HG03558 (cell line): ENCODE measurements at regions not wholly inside any gene's neighbourhood (a gene's known extent, or its start where the extent isn't known, plus 50 kb on each side); places are given as distances from the start of the nearest gene placed in this dataset.

Experiments
- ATAC-seq: cut with Tn5 transposase; IDR thresholded peaks from one replicate; pipeline ENCODE4 v1.9.1; 2021; ENCODE audit warnings: moderate number of reproducible peaks; ENCODE audit not compliant: unreplicated experiment; ENCODE audit errors: extremely low read depth

DNA sequence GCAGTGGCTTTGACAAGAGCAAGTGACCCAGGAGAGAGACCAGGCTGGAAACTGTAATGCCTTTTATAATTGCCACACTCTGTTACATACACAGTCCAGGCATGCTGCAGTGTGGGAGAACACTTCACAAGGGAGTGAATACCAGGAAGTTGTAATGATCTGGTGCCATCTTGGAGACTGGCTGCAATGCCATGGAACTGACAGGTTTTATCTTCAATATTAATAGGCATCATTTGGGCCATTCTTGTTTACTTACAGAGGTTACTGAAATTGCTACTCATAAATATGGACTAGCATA lies 274.3 kb downstream of the AUH start:
- ATAC-seq: no peak

DNA sequence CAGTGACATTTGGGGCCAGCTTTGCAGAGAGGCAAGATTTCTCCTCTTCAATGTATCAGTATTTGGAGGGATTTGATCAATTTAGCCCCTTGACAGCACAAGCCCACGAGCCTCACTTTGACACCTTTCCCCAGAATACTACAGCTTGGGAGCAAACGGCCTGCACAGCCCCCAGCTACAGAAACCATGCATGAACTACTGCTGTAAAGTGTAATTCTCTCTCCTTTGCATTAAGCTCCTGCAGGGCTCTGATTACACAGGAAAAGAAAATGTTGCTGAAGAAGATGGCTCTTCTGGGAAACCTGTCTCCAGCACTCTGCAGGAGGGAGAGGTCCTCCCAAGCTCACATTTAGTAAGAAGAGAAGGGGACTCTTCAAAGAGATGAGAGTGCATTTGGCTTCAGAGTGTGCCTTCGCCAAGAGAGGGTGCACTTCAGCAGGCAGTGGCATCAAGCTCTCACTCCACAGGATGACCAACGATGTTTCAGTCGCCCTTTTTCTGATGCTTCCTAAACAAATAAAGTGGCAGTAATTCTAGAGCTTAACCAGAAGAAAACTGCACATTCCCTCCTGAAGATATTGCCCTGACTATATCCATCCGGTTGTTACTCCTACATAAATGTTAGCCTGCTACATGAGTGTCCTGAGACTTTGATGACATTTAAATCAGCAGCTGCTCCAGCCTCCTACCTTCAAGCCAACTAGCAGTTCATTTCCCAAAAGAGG lies 272.2 kb downstream of the AUH start:
- no peak for ATAC-seq

DNA sequence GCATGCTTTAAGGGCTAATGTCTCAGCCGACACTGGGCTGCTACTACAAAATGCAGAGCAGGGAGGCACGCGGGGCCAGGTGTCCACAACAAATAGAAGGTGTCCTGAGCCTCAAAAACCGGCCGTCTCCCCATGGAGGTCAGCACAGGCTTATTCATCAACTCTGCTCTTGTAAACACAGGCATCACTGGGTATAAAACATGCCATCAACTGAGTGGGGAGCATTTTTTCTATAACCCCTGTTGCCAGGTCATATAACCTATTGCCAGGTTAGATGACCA lies 271.6 kb downstream of the AUH start:
- no peak for ATAC-seq

DNA sequence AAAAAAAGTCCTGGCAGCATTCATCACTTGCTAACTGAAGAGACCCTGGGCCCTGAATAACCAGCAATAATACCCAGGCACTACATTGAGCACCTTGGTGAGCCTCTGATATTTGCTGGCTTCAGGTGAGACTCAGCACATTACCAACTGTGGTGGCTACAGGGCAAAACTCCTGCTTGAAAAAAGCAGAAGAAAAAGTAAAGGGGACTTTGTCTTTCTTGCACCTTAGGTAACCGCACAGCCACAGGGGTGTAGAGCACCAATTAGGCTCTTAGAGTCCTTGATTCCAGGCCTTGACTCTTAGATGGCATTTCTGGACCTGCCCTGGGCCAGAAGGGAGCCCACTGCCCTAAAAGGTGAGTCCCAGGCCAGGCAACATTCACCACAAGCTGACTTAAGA lies 269.5 kb downstream of the AUH start:
- no peak for ATAC-seq

DNA sequence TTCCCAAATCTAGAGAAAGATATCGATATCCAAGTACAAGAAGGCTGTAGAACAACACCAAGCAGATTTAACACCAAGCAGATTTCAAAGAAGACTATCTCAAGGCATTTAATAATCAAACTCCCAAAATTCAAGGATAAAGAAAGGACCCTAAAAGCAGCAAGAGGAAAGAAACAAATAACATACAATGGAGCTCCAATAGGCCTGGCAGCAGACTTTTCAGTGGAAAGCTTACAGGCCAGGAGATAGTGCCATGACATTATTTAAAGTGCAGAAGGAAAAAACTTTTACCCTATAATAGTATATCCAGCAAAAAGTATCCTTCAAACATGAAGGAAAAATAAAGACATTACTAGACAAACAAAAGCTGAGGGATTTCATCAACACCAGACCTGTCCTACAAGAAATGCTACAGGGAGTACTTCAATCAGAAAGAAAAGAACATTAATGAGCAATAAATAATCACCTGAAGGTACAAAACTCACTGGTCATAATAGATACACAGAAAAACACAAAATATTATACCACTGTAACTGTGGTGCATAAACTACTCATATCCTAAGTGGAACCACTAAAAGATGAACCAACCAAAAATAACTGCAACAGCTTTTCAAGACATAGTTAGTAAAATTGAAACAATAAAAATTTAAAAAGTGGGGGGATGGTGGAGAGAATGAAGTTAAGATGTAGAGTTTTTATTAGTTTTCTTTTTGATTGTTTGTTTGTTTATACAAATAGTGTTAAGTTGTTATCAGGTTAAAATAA lies 267.2 kb downstream of the AUH start:
- ATAC-seq: no peak

DNA sequence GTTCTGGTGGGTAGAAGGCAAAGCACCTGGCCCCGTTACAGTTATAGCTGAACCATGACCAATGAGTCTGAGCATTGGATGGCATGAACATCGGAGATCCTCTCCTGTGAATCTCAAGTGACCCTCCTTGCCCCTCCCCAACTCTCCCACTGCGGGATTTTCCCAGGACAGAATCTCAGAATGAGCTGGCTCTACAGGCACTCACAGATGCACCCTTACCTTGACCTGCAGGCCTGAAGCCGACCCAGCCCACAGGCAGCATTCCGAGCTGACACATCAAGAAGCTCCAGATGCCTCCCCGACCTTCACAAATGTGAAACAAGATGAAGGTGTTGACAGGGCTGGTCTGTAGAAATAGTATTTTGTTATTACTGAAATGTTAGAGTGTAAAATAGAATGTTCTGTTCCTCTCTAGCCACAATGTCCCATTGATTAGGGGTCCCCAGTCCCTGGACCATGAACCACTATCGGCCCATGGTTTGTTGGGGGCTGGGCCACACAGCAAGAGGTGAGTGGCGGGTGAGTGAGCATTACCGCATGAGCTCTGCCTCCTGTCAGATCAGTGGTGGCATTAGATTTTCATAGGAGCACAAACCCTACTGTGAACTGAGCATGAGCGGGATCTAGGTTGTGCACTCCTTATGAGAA lies 263.4 kb downstream of the AUH start:
- ATAC-seq: no peak

DNA sequence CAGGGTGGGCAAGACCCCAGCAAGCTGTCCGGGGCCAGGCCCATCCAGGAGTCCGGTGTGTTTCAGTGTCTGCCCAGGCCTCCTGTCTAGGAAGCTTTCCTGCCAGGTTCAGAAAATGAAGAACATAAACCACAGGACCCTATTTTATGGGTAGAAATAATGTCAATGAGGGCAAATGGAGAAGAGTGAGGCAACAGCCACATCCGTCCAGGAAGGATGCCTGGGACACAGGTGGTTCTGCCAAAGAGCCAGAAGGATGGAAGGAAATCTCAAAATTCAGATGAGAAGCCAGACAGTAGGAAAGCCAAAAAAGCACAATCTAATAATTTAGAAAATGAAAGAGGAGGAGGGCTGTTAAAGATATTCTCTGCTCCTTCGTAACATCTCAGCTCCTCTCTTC lies 262.3 kb downstream of the AUH start:
- ATAC-seq: no peak

DNA sequence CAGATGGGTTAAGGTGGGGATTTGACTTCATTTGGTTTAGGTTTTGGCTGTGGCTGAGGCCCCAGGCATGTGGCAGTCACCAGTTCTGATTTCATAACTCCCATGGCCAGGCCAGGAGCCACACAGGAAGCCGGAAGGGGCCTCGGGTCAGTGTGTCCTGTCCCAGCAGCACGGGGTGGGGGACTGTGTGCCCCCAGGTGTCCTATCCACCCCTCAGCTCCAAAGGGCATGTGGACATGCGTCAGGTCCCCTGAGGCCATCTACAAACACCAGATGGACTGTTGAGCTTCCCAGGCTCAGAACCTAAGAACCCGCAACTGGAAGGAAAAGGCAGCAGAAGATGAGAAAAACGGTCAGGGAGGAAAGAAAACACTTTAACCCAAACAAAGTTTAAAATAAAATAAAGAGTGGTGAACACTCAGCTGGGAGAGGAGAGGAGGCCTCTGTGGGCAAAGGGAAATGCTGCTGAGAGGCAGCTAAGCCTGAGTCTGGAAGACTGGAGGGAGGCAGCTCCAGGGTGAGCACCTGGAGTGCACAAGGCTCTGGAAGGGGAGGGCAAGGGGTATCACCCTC lies 260.8 kb downstream of the AUH start:
- no peak for ATAC-seq

DNA sequence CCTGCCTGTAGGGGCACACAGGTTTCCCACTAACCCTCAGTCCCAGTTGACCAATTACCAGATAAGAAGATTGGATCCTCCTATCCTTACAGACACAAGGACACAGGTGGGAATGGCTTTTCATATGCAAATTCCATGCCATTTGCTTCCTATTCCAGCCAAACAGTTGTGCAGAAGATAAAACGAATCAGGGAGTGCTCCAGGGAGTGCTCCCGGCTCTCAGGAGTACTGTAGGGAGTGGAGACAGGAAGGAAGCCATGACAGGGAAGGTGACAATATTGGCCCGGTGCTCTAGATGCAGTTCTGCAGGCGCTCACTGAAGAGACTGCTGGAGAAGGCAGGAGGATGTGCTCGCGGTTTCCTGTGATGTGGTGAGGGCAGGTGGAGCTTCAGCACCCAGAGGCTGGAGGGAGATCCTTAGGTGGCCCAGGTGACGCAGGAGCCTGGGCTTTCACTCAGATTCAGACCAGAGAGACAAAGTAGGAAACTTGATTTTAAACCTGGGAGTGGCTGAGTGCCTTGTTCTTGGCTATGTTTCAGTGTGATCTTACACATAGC lies 260.0 kb downstream of the AUH start:
- ATAC-seq: no peak

DNA sequence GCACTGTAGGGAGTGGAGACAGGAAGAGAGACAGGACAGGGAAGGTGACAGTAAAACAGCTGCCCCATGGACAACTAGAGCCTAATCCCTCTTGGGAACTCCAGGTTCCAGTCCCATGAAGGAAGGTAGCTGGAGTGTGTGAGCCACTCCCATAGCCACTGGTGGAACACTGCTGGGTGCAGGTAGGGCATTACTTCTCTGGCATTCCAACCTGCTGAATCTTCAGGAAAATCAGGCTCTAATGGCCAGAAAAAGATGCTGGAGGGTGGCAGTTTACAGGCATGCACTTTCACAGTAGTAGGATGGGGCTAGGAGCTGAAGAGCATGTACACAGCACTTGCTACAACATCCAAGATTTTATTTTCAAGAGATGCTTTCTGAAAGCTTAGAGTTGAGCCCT lies 259.4 kb downstream of the AUH start:
- no peak for ATAC-seq

DNA sequence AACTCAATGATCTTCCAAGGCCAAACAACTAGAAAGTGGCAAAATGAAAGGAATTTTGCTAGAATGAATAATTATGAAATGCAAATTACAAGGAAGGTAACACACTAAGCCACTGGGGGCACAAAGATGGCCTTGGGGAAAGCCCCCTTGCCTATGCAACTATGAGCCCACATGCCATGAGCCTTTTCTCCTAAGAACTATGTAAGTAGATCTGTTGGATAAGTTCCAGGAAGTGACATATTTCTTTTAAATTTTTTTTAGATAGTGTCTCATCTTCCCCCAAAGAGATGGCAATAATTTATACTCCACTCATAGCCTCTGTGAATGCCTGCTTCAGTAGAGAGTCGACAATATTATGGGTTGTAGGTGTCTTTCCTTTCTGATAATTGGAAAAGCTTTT lies 257.8 kb downstream of the AUH start:
- no peak for ATAC-seq

DNA sequence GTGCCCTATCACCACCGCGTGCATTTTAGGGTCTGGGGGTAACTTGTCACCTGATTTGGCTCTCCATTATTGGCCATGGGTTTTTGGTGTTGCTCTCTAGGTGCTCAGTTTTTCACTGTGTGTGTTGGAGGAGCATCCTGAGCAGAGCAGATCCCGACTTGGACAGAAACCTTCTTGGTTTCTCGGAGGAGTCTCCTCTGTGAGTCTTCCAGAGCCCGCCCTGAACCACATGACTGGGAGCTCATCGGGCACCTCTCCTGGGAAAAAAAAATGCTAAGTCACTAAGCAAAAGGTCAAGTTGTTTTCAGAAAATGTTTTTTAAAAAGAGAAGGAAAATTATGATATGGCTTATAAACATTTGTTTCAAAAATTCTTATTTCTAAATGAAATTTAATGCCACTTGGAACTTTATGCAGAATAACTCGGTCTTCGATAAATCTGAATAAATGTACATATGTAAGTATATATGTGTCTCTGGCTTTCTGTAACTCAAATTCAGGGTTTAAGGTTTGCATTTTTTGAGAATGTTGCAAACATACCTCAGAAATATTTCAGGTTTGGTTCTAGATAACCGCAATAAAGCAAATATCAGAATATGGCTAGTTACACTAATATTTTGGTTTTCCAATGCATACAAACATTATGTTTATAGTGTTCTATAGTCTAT lies 255.2 kb downstream of the AUH start:
- ATAC-seq: no peak

DNA sequence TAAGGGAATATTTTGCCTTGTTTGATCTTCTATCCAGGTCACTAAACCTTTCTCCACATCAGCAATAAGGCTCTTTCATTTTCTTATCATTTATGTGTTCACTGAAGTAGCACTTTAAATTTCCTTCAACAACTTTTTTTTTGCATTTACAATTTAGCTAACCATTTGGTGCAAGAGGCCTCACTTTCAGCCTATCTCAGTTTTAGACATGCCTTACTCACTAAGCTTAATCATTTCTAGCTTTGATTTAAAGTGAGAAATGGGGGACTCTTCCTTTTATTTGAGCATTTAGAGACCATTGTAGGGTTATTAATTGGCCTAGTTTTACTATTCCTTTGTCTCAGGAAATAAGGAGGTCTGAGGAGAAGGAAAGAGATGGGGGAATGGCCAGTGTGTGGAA lies 250.5 kb downstream of the AUH start:
- no peak for ATAC-seq

DNA sequence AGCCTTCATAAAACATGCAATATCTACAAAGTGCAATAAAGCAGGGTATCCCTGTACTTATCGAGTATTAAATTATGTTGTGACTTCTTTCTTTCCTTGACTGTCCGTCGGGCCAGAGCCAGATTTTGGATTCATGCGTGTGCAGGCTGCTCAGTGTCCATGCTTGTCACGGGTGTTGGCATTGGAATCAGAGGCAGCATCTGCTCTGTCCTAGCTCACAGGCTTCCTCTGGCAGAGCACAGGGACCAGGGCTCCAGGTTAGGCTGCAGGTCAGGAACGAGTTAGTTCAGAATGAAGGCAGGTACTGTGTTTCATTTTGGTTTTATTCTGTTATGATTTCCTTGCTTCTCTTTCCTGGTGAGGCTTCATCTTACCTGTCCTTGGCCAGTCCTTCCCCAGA lies 249.8 kb downstream of the AUH start:
- no peak for ATAC-seq

DNA sequence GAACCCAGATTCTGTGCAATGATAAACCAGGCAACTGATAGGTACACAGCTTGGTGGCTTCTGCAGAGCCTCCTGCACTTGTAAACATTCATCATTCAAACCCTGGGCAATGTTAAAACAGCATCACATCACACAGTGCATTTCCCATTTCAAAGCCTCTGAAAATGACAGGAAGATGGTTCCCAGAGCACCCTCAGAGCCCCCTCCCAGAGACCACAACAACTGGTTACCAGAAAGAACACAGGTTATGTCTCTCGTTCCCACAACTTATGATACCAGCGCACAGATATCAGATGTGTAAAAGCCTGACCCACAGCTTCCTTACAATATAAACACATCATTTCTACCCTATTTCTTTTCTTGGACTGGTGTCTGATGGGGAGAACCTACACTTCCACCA lies 248.7 kb downstream of the AUH start:
- ATAC-seq: no peak

DNA sequence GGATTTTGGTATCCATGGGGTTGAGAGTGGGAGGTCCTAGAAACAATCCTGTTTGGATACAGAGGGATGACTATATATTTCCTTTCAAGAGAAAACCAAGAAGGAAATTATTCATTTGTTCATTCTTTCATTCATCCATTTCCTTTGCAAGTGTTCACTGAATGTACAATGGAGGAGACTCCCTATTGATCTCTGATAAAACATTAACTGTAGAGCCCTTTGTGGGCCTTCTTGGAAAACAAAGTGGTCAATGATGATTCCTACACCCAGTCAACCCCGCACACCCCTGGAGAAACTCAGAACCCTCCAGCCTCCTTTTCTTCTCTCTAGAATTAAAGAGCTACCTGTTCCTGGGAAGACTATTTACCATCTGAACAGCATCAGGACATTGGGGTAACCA lies 247.3 kb downstream of the AUH start:
- ATAC-seq: no peak

DNA sequence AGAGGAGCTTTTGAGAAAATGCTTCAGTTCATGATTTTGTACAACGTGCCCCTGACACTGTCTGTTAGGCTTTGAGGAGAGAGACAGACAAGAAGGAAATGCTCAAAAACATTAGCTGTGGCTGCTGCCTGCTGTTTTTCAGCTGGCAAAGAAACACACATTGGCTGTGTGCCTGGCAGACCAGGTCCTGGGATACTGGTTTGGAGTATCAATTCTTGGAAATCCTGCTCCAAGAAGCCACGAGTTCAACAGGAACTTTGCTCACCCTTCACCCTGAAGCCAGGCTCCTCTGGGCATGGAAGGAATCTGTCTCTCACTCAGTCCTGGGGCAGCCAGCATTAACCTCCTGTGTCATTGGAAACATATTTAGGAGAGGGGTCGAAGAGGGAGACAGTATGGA lies 245.5 kb downstream of the AUH start:
- no peak for ATAC-seq

DNA sequence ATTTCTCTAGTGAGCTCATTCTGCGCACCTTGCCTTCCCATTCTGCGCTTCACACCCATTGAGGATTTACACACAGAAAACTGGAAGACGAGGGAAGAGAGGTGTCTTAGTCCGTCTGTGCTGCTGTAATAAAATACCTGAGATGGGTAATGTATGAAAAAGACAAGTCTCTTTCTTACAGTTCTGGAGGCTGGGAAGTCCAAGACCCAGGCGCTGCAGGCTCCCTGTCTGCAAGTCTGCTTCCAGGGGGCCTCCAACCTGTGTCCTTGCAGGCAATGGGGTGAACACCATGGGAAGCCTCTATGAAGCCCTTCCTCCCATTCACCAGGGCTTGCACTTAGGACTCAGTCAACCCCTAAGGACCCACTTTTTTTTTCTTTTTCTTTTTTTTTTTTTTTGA lies 245.0 kb downstream of the AUH start:
- no peak for ATAC-seq

DNA sequence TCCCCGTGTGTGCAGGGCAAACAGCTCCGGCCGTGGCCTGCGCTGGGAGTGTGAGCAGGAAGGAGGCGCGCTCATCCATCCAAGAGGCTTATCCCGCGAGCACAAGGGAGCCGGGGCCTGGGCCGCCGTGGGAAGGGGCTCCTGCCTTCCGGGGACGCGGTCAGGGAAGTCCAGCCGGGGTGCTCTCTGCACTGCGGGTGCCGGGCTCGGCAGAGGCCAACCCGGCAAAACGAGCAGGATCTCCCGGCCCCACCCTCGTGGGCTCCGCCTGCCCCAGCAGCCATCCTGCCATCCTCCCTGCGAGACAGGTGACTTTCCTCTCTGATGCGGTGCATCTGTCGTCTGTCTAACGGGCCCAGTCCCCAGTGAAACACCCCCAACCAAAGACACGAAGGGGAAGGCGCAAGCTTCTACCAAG lies 244.2 kb downstream of the AUH start:
- no peak for ATAC-seq

DNA sequence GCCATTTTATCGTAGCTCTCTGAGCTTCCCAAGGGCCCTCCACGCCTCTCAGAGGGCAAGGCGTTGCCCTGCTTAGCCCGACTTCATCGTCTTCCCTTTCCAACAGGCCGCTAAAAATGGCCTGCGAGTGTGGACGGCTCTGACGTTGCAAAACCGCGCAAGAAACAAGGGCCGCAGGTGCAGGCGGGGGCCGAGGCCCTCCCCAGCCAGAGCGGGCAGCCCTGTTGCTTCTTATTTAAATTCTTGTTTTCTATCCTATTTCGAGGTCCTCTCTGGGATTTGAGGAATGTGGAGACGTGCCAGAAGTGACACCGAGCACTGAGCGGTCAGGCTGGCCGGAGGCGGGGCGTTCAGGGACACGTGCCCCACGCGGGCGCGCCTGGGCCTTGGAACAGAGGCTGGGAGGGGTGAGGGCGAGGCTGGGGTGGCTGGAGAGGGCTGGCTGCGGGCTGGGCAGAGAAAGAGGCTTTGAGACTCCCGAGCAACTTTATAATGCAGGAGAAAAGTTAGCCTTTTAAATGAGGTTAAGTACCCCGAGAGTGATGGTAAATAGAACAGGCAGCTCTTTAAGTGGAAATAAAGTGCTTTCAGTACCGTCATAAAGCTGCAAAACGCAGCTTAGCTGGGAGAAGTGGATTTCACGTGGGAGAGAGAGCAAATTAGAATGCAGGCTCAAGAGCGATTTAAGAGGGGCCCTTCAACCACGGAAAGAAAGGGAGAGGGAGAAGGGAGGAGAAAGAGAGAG lies 243.6 kb downstream of the AUH start:
- no peak for ATAC-seq
